ENCODE measurements at regions not wholly inside any gene's neighbourhood (a gene's known extent, or its start where the extent isn't known, plus 50 kb on each side); places are given as distances from the start of the nearest gene placed in this dataset.

DNA sequence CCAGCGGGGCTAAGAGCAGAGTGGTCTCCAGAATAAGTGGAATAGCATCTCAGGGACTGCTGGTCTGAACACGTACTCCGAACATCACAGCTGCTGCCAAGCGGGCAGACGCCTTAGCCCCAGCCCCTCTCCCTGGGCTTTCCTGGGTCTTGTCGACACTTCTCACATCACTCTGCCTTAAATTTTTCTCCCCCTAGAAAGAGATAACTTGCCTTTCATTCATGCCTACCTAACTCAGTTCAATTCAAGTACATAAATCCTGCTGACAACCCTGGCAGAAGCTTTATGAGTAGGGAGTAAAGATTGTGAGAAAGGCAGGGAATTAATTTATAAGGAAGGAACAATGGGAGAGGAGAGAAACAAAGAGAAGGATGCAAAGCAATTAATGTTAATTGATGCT, 202.9 kb upstream of the TNP1 start:
- intact Hi-C loops (cut with micrococcal nuclease) = no loop called here
- no peak for ATAC-seq (ENCODE audit: low read depth)
- POLR2A ChIA-PET = no interaction called here
- TF ChIP-seq, protein P1, sequence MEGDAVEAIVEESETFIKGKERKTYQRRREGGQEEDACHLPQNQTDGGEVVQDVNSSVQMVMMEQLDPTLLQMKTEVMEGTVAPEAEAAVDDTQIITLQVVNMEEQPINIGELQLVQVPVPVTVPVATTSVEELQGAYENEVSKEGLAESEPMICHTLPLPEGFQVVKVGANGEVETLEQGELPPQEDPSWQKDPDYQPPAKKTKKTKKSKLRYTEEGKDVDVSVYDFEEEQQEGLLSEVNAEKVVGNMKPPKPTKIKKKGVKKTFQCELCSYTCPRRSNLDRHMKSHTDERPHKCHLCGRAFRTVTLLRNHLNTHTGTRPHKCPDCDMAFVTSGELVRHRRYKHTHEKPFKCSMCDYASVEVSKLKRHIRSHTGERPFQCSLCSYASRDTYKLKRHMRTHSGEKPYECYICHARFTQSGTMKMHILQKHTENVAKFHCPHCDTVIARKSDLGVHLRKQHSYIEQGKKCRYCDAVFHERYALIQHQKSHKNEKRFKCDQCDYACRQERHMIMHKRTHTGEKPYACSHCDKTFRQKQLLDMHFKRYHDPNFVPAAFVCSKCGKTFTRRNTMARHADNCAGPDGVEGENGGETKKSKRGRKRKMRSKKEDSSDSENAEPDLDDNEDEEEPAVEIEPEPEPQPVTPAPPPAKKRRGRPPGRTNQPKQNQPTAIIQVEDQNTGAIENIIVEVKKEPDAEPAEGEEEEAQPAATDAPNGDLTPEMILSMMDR (IDR thresholded peaks at IDR 0.05) = no peak
- H3K27ac Mint-ChIP-seq = no peak overlapping the region
- H3K27me3 Mint-ChIP-seq = peaks cover 17% of the 10 kb centered on the region
- DNase-seq = no peak
- H3K4me3 Mint-ChIP-seq = no peak overlapping the region
- H3K4me1 Mint-ChIP-seq = no peaks in the 10 kb centered on the region
- H3K36me3 Mint-ChIP-seq (ENCODE audit: low read depth) = no peaks in the 10 kb centered on the region
- no peaks in the 10 kb centered on the region for H3K9me3 Mint-ChIP-seq
- CTCF ChIA-PET = no interaction called here

DNA sequence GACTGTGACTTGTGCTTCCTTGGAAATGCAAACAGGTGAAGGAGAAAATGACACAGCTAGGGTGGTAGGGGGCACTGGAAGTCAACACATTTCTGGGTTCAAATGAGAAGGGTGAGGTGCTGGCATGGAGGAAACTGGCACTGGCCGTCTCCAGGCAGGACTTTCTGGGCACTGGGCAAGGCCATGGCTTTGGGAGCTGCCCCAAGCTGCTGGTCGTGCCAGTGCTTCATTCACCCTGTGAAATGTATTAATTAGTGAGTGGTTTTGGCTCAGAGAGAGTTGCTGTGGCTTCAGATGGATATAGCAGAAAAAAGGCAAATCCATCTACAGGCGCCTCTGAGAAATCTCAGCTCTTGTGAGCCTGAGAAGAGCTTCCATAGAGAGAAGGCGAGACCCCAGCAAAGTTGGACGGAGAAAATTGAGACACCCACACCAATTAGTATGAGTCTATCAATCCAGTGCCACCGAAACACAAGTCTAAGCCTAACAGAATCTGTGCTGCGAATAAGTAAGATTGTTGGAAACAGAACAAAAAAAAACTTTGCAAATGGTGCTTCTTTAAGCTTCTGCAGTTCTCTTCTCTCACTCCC, 202.1 kb upstream of the TNP1 start:
- intact Hi-C loops (cut with micrococcal nuclease) = no loop called here
- no peak overlapping the region for H3K27ac Mint-ChIP-seq
- no peaks in the 10 kb centered on the region for H3K36me3 Mint-ChIP-seq (ENCODE audit: low read depth)
- no peaks in the 10 kb centered on the region for H3K4me1 Mint-ChIP-seq
- CTCF ChIA-PET = no interaction called here
- no peak overlapping the region for H3K4me3 Mint-ChIP-seq
- H3K9me3 Mint-ChIP-seq = no peaks in the 10 kb centered on the region
- POLR2A ChIA-PET = no interaction called here
- DNase-seq (no peak), ATAC-seq (ENCODE audit: low read depth) (no peak)
- peaks cover 20% of the 10 kb centered on the region for H3K27me3 Mint-ChIP-seq
- TF ChIP-seq, protein P1 (IDR thresholded peaks at IDR 0.05) = no peak

DNA sequence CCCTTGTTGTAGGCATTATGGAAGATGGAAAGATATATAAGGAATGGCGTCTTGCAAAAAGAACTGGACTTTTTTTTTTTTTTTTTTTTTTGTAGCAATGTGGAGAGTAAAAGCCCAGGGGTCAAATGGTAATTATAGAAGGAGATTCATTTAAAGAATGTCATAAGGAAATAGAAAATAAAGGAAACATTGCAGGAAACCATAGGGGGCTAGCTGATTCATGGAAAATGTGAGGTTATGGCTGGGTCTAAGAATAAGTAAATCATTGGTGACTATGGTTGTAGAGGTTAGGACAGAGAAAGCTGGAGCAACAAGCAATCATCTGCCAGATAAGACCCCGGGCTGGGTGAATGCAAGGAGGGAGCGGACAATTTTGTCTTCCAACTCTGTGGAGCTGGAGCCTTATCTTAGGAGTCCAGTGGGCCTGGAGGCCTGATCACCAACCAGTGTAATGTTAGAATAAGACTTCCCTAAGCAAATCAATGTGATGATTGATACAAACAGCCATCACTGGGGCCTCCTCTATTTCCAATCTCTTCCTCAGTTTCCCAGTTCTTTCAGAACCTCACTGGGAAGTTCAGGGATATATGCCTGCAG, 201.2 kb upstream of the TNP1 start:
- TF ChIP-seq, protein P1 (IDR thresholded peaks at IDR 0.05) = no peak
- H3K4me1 Mint-ChIP-seq = no peaks in the 10 kb centered on the region
- ChIA-PET CTCF (no interaction called here), POLR2A (no interaction called here)
- no peak overlapping the region for H3K27ac Mint-ChIP-seq
- DNase-seq (no peak), ATAC-seq (ENCODE audit: low read depth) (no peak)
- no peaks in the 10 kb centered on the region for H3K36me3 Mint-ChIP-seq (ENCODE audit: low read depth)
- H3K27me3 Mint-ChIP-seq = peaks cover 14% of the 10 kb centered on the region
- H3K9me3 Mint-ChIP-seq = no peaks in the 10 kb centered on the region
- intact Hi-C loops (cut with micrococcal nuclease) = no loop called here
- no peak overlapping the region for H3K4me3 Mint-ChIP-seq

DNA sequence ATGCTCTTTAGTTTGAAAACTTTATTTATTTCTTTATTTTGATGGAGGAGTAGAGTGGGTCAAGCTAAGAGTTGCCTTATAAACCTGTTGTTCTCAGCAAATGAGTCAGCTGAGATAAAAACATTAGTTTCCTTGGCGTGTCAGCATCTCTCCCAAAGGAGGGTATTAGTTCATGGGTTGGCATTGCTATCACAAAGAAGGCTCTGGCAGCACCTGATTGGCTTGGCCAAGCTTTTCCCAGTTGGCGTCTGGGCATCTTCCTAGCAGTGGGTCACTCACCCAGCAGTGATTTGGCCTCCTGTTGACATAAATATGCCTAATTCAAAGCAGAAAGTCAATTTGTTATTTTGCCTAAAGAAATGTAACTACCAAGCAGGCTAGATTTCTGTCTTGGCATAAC, 200.7 kb upstream of the TNP1 start:
- Mint-ChIP-seq H3K4me3 (no peak overlapping the region), H3K9me3 (no peaks in the 10 kb centered on the region), H3K27me3 (peaks cover 12% of the 10 kb centered on the region), H3K4me1 (no peaks in the 10 kb centered on the region), H3K27ac (no peak overlapping the region), H3K36me3 (ENCODE audit: low read depth) (no peaks in the 10 kb centered on the region)
- ChIA-PET CTCF (no interaction called here), POLR2A (no interaction called here)
- ATAC-seq (ENCODE audit: low read depth) = no peak
- TF ChIP-seq, protein P1 (IDR thresholded peaks at IDR 0.05) = no peak
- intact Hi-C loops (cut with micrococcal nuclease) = no loop called here
- DNase-seq = no peak

DNA sequence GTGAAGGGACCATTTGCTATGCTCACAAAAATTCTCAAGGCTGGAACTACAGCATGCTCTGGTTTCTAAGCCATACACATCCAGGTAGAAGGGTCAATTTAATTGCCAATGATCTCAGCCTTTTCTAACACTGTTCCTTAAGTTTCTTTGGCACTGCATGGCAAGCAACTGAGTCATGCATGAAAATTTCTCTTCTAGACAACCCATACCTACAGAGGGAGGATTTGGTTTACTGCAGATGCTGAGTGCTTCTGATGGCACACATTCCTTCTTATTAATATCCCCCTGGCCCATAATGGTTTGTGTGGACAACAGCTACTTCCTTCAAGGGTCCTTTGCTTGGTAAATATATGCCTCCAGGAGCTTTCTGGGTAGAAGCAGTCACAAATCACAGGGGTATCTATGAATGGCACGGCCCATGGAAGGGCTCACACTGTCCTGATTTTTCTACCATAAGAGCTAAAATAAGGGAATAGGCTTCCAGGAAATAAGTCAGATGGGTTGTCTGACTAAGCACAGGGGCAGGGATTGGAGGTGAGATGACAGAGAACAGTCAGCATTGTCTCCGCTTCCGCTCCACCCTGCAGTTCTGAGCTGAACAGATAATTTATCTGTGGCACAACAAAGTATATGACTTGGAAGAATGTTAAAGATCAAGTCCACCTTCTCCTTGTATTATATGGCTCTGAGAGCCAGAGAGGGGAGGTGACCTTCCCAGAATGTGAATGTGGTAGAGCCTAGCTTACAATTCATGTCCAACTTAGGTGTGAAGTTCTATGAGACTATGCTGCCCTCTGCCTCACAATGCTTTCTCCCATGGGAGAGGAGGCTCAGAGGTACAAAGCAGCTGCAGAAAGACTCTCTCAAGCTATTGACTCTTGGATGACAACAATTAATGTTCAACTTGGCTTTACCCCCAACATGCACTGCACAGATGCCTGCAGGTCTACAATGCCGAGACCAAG, 199.2 kb upstream of the TNP1 start:
- Mint-ChIP-seq H3K27me3 (peaks cover 12% of the 10 kb centered on the region), H3K36me3 (ENCODE audit: low read depth) (no peaks in the 10 kb centered on the region), H3K27ac (no peak overlapping the region), H3K4me3 (no peak overlapping the region), H3K9me3 (no peaks in the 10 kb centered on the region), H3K4me1 (no peaks in the 10 kb centered on the region)
- DNase-seq = no peak
- ATAC-seq (ENCODE audit: low read depth) = no peak
- intact Hi-C loops (cut with micrococcal nuclease) = no loop called here
- TF ChIP-seq, protein P1 (IDR thresholded peaks at IDR 0.05) = no peak
- POLR2A ChIA-PET = no interaction called here
- CTCF ChIA-PET = no interaction called here

Measured in activated B cell treated with CpG ODN at 0.5 μM for 24 hours (primary cell).